Gastroesophageal sphincter (tissue), 3 donors: ENCODE measurements at regions not wholly inside any gene's neighbourhood (a gene's known extent, or its start where the extent isn't known, plus 50 kb on each side); places are given as distances from the start of the nearest gene placed in this dataset.

Source experiments
- CTCF ChIP-seq, 4 experiments: fragments of 200-600 bp in 2 of 4; fragments of 450-650 bp in 2 of 4; sonication (generic) in 1 of 4; IDR thresholded peaks; one replicate each; pipeline ENCODE4 v1.5.1; 2017 to 2019; ENCODE audit warnings: antibody characterized with exemption in 4 of 4, mild to moderate bottlenecking in 2 of 4, moderate library complexity in 2 of 4
- POLR2A ChIP-seq, 2 donors: fragments of 450-650 bp; IDR thresholded peaks; one replicate each; pipeline ENCODE4 v1.6.1; 2017; ENCODE audit warnings: antibody characterized with exemption in 2 of 2, mild to moderate bottlenecking in 2 of 2, moderate library complexity in 1 of 2

- no peak for TF ChIP-seq CTCF (IDR thresholded peaks at IDR 0.05)
- TF ChIP-seq POLR2A (IDR thresholded peaks at IDR 0.05): no peak
Observed at GRCh38 chr4:28373191-28373590, 1512.5 kb downstream of the STIM2 start.
